Epithelial cell of proximal tubule (primary cell): ENCODE measurements at regions not wholly inside any gene's neighbourhood (a gene's known extent, or its start where the extent isn't known, plus 50 kb on each side); places are given as distances from the start of the nearest gene placed in this dataset.
A peak's percentile ranks its signal among the peaks of the same experiment; 100 is the strongest.
"Not testable (repeated sequence)": the region's sequence is repeated elsewhere in the genome, so short reads cannot be mapped to it uniquely, and the experiment has no call there.

Experiments used
- DNase-seq: peaks from one replicate; pipeline ENCODE4 v3.0.0-alpha.2; 2011; ENCODE audit warnings: low read depth
- H3K4me3 ChIP-seq: 2 replicates; pipeline ENCODE4 v1.5.1; 2011; ENCODE audit warnings: low read depth, mild to moderate bottlenecking, low read length
- TF ChIP-seq, protein P1 (sequence below): conservative IDR thresholded peaks from 2 replicates; pipeline ENCODE4 v1.5.1; 2012; ENCODE audit warnings: low read depth, mild to moderate bottlenecking, low read length

DNA sequence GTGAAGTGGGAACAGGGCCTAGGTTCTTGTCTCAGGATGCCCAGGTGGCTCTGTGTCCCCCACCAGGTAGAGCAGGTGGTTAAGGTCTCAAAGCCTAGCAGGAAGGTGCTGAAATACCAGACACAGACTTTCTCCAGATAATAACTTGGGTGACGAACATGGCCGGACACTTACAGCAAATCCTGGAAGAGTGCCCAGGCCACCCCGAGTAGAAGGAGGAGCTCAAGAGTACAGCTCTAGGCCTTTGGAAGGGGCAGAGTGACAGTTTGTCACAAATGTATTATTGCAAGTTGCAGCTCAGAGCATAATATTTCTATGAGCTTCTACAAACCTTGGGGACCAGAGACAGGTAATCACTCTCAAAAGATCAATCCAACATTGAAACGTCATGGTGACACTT, 251.6 kb upstream of the SOX4 start:
- TF ChIP-seq, protein P1, sequence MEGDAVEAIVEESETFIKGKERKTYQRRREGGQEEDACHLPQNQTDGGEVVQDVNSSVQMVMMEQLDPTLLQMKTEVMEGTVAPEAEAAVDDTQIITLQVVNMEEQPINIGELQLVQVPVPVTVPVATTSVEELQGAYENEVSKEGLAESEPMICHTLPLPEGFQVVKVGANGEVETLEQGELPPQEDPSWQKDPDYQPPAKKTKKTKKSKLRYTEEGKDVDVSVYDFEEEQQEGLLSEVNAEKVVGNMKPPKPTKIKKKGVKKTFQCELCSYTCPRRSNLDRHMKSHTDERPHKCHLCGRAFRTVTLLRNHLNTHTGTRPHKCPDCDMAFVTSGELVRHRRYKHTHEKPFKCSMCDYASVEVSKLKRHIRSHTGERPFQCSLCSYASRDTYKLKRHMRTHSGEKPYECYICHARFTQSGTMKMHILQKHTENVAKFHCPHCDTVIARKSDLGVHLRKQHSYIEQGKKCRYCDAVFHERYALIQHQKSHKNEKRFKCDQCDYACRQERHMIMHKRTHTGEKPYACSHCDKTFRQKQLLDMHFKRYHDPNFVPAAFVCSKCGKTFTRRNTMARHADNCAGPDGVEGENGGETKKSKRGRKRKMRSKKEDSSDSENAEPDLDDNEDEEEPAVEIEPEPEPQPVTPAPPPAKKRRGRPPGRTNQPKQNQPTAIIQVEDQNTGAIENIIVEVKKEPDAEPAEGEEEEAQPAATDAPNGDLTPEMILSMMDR = no peak
- no peak overlapping the region for H3K4me3 ChIP-seq
- no peak for DNase-seq

- TF ChIP-seq, protein P1 = no peak
- H3K4me3 ChIP-seq = no peak overlapping the region
- no peak for DNase-seq
Measured at GRCh38 chr6:21342501-21342900, 251.1 kb upstream of the SOX4 start.

- not testable (repeated sequence) for H3K4me3 ChIP-seq, DNase-seq
Measured at GRCh38 chr6:21345704-21346103, 247.8 kb upstream of the SOX4 start.

- TF ChIP-seq, protein P1 = no peak
- DNase-seq = no peak
Measured at GRCh38 chr6:21348146-21348503, 245.4 kb upstream of the SOX4 start.

GRCh38 chr6:21348504-21349195, 244.9 kb upstream of the SOX4 start:
- peak; percentile 16 for DNase-seq
- no peak overlapping the region for H3K4me3 ChIP-seq
- TF ChIP-seq, protein P1 = no peak

More at GRCh38 chr6:21348146-21348503, 245.4 kb upstream of the SOX4 start:
- no peak overlapping the region for H3K4me3 ChIP-seq

DNA sequence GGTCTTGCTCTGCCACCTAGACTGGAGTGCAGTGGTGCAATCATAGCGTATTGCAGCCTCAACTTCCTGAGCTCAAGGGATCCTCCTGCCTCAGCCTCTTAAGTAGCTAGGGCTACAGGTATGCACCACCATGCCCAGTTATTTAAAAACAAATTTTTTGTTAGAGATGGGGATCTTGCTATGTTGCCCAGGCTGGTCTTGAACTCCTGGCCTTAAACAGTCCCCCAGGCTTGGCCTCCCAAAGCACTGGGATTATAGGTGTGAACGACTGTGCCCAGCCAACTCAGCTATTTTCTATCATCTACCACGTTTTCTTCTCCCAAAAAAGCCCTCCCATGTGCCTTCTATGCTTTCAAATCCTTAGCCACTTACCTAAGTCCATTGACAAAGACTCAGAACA, 243.7 kb upstream of the SOX4 start:
- DNase-seq = no peak
- H3K4me3 ChIP-seq = no peak overlapping the region
- TF ChIP-seq, protein P1 = no peak

GRCh38 chr6:21350926-21351325, 242.6 kb upstream of the SOX4 start:
- H3K4me3 ChIP-seq = no peak overlapping the region
- DNase-seq = no peak
- TF ChIP-seq, protein P1 = no peak
